Natural killer cell (primary cell): ENCODE measurements at regions not wholly inside any gene's neighbourhood (a gene's known extent, or its start where the extent isn't known, plus 50 kb on each side); places are given as distances from the start of the nearest gene placed in this dataset.

ENCODE experiments used
- ATAC-seq, 3 donors: fragments of 150-1000 bp in 2 of 3; fragments of 200-7000 bp in 1 of 3; cut with Tn5 transposase; 1 replicate in 1 of 3; 2 replicates in 2 of 3; pipeline ENCODE4 v1.10.0; 2021; ENCODE audit warnings: mild to moderate bottlenecking in 2 of 3, moderate library complexity in 2 of 3
- DNase-seq, 2 donors: peaks; one replicate each; pipeline versions ENCODE4 v3.0.0 to v3.0.0-alpha.2; 2013 to 2021; ENCODE audit warnings: mixed read lengths in 1 of 2
- H3K27ac ChIP-seq: one replicate; pipeline ENCODE4 v1.5.1; 2013; ENCODE audit warnings: mild to moderate bottlenecking, low read length
- H3K27me3 ChIP-seq: one replicate; pipeline ENCODE4 v1.6.1; 2013; ENCODE audit warnings: low read length; ENCODE audit not compliant: control insufficient read depth, insufficient read depth
- H3K36me3 ChIP-seq: one replicate; pipeline ENCODE4 v1.6.1; 2013; ENCODE audit warnings: low read length; ENCODE audit not compliant: control insufficient read depth, insufficient read depth
- H3K4me1 ChIP-seq: one replicate; pipeline ENCODE4 v1.6.1; 2013; ENCODE audit warnings: low read length; ENCODE audit not compliant: control insufficient read depth, insufficient read depth
- H3K4me3 ChIP-seq: one replicate; pipeline ENCODE4 v1.5.1; 2013; ENCODE audit warnings: low read length
- H3K9me3 ChIP-seq: one replicate; pipeline ENCODE4 v1.6.1; 2013; ENCODE audit warnings: low read length; ENCODE audit not compliant: control insufficient read depth, insufficient read depth
- H3K27ac Mint-ChIP-seq, 2 donors: one replicate each; pipeline ENCODE4 v1.8.0; 2022; ENCODE audit warnings: mild to moderate bottlenecking in 2 of 2, mixed read lengths in 2 of 2, moderate library complexity in 1 of 2
- H3K27me3 Mint-ChIP-seq, 2 donors: one replicate each; pipeline ENCODE4 v1.8.0; 2022; ENCODE audit warnings: low read depth in 2 of 2, mixed read lengths in 2 of 2
- H3K36me3 Mint-ChIP-seq: one replicate; pipeline ENCODE4 v1.8.0; 2022; ENCODE audit warnings: mixed read lengths
- H3K4me1 Mint-ChIP-seq, 2 donors: one replicate each; pipeline ENCODE4 v1.8.0; 2022; ENCODE audit warnings: mixed read lengths in 2 of 2
- H3K4me3 Mint-ChIP-seq: one replicate; pipeline ENCODE4 v1.8.0; 2022; ENCODE audit warnings: mild to moderate bottlenecking, moderate library complexity, mixed read lengths
- H3K9me3 Mint-ChIP-seq, 2 donors: one replicate each; pipeline ENCODE4 v1.8.0; 2022; ENCODE audit warnings: mixed read lengths in 2 of 2
- CTCF ChIP-seq: fragments of 200-600 bp; IDR thresholded peaks from one replicate; pipeline ENCODE4 v1.8.0; 2022; ENCODE audit warnings: antibody characterized with exemption
- WGBS: methylation state at CpG from one replicate; pipeline ENCODE4 v1.1.7; 2013; ENCODE audit warnings: missing lambda C conversion rate; ENCODE audit not compliant: insufficient coverage; 5-methylcytosine and 5-hydroxymethylcytosine counted together
- intact Hi-C: fragments of 100-400 bp; cut with micrococcal nuclease; formaldehyde crosslinking; loops from one replicate; pipeline ENCODE4 v1.14.2; 2022

- H3K4me1 Mint-ChIP-seq = peaks cover 0 to 7% of the 10 kb centered on the region in 2 donors
- intact Hi-C loops = no loop called here
- no peak overlapping the region for H3K27ac ChIP-seq
- TF ChIP-seq CTCF = no peak
- no peaks in the 10 kb centered on the region for H3K27me3 ChIP-seq
- no peaks in the 10 kb centered on the region for H3K9me3 Mint-ChIP-seq
- ATAC-seq (no peak), DNase-seq (no peak)
- H3K36me3 Mint-ChIP-seq = no peaks in the 10 kb centered on the region
- H3K4me3 ChIP-seq = no peak overlapping the region
- no peaks in the 10 kb centered on the region for H3K4me1 ChIP-seq
- H3K27ac Mint-ChIP-seq = no peak overlapping the region
- H3K4me3 Mint-ChIP-seq = no peak overlapping the region
- no peaks in the 10 kb centered on the region for H3K9me3 ChIP-seq
- WGBS = 50% methylated on average over 5 of the region's 6 CpGs
- no peaks in the 10 kb centered on the region for H3K36me3 ChIP-seq
- peaks cover 0 to 3% of the 10 kb centered on the region in 2 donors for H3K27me3 Mint-ChIP-seq
These were observed 63.2 kb upstream of the GUCY1A1 start for GRCh38 chr4:155603360-155603891.

GRCh38 chr4:155602351-155603140 is 64.1 kb upstream of the GUCY1A1 start:
- Mint-ChIP-seq H3K4me3 (no peak overlapping the region), H3K27me3 (peaks cover 0 to 2% of the 10 kb centered on the region in 2 donors), H3K27ac (no peak overlapping the region), H3K36me3 (no peaks in the 10 kb centered on the region), H3K4me1 (peaks cover 0 to 7% of the 10 kb centered on the region in 2 donors), H3K9me3 (no peaks in the 10 kb centered on the region)
- ATAC-seq = no peak
- Histone ChIP-seq H3K9me3 (no peaks in the 10 kb centered on the region), H3K36me3 (no peaks in the 10 kb centered on the region), H3K4me3 (no peak overlapping the region), H3K27me3 (no peaks in the 10 kb centered on the region), H3K27ac (no peak overlapping the region), H3K4me1 (no peaks in the 10 kb centered on the region)
- no peak for DNase-seq
- no peak for TF ChIP-seq CTCF
- 90% methylated on average over 3 of the region's 3 CpGs for WGBS
- intact Hi-C loops = no loop called here

- peaks cover 0 to 7% of the 10 kb centered on the region in 2 donors for H3K4me1 Mint-ChIP-seq
- Histone ChIP-seq H3K4me3 (no peak overlapping the region), H3K36me3 (no peaks in the 10 kb centered on the region), H3K27me3 (no peaks in the 10 kb centered on the region), H3K4me1 (no peaks in the 10 kb centered on the region), H3K9me3 (no peaks in the 10 kb centered on the region), H3K27ac (no peak overlapping the region)
- no peak for TF ChIP-seq CTCF
- intact Hi-C loops = no loop called here
- no peak for ATAC-seq
- no peak for DNase-seq
- H3K27me3 Mint-ChIP-seq = peaks cover 0 to 2% of the 10 kb centered on the region in 2 donors
- H3K36me3 Mint-ChIP-seq = no peaks in the 10 kb centered on the region
- 85% methylated on average over 5 of the region's 5 CpGs for WGBS
- H3K4me3 Mint-ChIP-seq = no peak overlapping the region
- no peaks in the 10 kb centered on the region for H3K9me3 Mint-ChIP-seq
- H3K27ac Mint-ChIP-seq = no peak overlapping the region
These were observed 66.4 kb upstream of the GUCY1A1 start for GRCh38 chr4:155600244-155600643.

GRCh38 chr4:155599596-155599995 is 67.1 kb upstream of the GUCY1A1 start:
- no peak overlapping the region for H3K27ac Mint-ChIP-seq
- H3K27me3 ChIP-seq = no peaks in the 10 kb centered on the region
- peaks cover 0 to 2% of the 10 kb centered on the region in 2 donors for H3K27me3 Mint-ChIP-seq
- H3K4me1 ChIP-seq = no peaks in the 10 kb centered on the region
- no peaks in the 10 kb centered on the region for H3K9me3 Mint-ChIP-seq
- TF ChIP-seq CTCF = no peak
- H3K9me3 ChIP-seq = no peaks in the 10 kb centered on the region
- H3K27ac ChIP-seq = no peak overlapping the region
- no peak overlapping the region for H3K4me3 ChIP-seq
- H3K36me3 Mint-ChIP-seq = no peaks in the 10 kb centered on the region
- no peak for DNase-seq
- H3K4me3 Mint-ChIP-seq = no peak overlapping the region
- H3K4me1 Mint-ChIP-seq = peaks cover 0 to 7% of the 10 kb centered on the region in 2 donors
- no peaks in the 10 kb centered on the region for H3K36me3 ChIP-seq
- intact Hi-C loops = no loop called here
- no peak for ATAC-seq
